ENCODE measurements at regions not wholly inside any gene's neighbourhood (a gene's known extent, or its start where the extent isn't known, plus 50 kb on each side); places are given as distances from the start of the nearest gene placed in this dataset.

GRCh38 chr12:107226126-107226525, 132.8 kb upstream of the CRY1 start:
- no peak for DNase-seq

- no peak for DNase-seq
Observed at GRCh38 chr12:107228076-107228475, 134.7 kb upstream of the CRY1 start.

DNA sequence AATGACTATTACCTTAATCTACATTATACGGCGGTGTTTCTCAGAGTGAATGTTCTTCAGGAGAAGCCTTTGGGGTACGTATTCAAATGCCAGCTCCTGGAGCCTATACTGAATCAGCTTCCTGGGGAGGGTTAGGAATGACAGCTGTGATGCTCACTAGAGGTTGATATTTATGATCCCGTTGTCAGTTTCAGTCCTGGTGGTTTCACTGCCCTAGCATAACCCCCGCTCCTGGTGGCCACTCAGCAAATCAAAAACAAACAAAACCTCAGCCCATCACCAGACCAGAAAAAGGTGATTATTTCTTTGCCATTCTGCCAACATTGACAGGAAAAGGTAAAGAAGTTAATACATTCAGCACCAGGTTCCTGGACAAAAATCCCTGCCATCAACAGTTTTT, 136.5 kb upstream of the CRY1 start:
- DNase-seq, result no peak

DNA sequence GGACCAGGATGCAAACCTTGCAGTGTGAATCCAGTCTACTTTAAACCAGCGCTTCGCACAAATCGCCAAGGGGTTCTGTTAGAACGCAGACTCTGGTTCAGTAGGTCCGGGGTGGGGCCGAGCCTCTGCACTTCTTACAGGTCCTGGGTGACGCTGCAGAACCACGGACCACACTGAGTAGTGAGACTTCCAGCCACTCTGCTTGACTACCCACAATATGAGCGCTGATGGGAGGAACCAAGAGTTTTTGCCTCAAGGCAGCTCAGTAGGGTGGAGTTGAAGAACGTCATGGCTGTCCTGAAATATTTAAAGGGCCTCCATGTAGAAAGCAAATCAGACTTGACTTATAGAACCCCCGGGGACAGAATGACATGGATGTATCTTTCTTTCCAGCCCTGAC, 138.0 kb upstream of the CRY1 start:
- no peak for DNase-seq

- DNase-seq, result no peak
Observed at GRCh38 chr12:107233551-107233950, 140.2 kb upstream of the CRY1 start.

GRCh38 chr12:107235600-107235999, 142.3 kb upstream of the CRY1 start:
- DNase-seq, result no peak

- DNase-seq, result no peak
Observed at GRCh38 chr12:107236824-107237511, 143.6 kb upstream of the CRY1 start.

- DNase-seq, result no peak
Observed at GRCh38 chr12:107238296-107238695, 144.9 kb upstream of the CRY1 start.

DNA sequence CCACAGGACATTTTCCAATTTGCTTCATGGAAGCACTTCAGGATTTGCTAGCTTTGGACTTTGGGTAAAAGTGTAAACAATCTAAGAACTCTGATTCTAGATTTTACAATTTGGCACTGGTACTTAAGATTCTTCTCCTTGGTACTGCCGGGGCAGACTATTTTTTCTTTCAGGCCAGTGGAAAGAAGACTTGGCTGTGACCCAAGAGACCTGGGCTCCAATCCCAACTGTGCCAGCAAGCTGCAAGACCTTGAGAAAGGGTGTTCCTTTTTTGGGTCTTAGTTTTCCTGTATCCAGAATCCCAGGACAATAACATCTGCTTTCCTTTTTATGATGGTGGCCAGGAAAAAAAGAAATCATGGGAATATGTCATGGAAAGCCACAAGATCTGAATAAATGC, 148.1 kb upstream of the CRY1 start:
- DNase-seq, result no peak

DNA sequence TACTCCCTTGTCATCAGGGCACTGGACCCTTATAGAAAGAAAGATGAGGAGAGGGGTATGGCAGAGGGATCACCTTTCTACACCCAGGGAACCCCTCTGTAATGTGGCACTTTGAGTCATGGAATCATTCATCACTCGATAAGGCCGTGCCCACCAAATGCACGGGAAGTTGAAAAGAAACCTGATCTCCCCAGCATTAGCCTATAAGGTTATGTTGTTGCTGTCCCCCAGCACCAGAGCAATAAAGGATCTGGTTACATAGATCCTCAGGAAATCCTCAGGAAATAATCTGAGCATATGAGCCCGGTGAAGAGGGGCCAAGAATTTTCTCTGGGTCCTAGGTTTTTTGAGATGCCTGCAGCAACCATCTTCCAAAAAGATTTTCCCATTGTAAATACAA, 148.8 kb upstream of the CRY1 start:
- DNase-seq, result no peak

DNA sequence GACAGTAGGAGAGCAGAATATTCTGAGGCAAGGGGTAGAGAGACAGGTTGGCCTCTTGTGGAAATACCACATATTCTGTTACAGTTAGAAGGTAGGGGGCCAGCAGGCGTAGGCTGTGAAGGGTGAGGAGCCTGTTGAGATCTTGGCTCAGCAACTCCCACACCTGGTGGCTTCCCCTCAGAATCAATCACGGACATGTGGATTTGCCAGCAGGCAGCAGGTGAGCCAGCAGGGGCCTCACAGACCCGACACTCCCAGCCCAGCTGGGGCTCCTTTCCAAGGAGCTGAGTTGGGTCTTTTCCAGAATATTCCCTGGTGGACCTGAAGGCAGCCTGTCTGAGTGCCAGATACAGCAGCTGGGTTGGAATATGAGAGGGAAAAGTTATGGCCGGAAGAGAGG, 150.0 kb upstream of the CRY1 start:
- DNase-seq, result no peak

- DNase-seq, result no peak
Observed at GRCh38 chr12:107244584-107244983, 151.2 kb upstream of the CRY1 start.

DNA sequence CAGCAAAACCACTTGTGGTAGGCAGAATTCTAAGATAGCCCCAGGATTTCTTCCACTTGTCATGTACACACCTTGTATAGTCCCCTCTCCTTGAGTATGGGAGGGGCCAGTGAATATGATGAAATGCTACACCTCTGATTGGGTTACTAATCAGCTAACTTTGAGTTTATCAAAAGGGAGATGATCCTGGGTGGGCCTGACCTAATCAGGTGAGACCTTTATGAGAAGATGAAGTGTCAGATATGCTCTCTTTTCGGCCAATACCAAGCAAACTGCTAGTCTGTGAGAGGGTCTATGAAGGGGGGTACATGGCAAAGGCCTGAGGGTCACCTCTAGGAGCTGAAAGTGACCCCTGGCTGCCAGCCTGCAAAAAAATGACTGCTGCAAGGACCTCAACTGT, 154.3 kb upstream of the CRY1 start:
- no peak for DNase-seq

- DNase-seq, result no peak
Observed at GRCh38 chr12:107248187-107248586, 154.8 kb upstream of the CRY1 start.

DNA sequence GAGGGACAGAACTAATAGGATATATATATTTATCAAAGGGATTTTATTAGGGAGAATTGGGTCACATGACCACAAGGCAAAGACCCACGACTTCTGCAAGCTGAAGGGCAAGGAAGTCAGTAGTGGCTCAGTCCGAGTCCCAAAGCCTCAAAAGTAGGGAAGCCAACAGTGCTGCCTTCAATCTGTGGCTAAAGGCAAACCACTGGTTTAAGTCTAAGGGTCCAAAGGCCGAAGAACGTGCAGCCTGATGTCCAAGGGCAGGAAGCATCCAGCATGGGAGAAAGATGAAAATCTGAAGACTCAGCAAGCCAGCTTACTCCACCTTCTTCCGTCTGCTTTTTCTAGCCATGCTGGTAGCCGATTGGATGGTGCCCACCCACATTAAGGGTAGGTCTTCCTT, 157.9 kb upstream of the CRY1 start:
- DNase-seq, result no peak

DNA sequence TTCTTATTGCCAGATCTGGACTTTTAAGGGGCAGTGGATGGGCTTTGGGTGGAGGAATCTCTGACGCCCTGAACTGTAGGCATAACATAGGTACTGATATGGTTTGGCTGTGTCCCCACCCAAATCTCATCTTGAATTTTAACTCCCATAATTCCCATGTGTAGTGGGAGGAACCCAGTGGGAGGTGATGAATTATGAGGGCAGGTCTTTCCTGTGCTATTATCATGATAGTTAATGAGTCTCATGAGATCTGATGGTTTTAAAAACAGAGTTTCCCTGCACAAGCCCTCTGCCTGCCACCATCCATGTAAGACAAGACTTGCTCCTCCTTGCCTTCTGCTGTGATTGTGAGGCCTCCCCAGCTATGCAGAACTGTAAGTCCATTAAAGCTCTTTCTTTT, 160.0 kb upstream of the CRY1 start:
- DNase-seq, result no peak

DNA sequence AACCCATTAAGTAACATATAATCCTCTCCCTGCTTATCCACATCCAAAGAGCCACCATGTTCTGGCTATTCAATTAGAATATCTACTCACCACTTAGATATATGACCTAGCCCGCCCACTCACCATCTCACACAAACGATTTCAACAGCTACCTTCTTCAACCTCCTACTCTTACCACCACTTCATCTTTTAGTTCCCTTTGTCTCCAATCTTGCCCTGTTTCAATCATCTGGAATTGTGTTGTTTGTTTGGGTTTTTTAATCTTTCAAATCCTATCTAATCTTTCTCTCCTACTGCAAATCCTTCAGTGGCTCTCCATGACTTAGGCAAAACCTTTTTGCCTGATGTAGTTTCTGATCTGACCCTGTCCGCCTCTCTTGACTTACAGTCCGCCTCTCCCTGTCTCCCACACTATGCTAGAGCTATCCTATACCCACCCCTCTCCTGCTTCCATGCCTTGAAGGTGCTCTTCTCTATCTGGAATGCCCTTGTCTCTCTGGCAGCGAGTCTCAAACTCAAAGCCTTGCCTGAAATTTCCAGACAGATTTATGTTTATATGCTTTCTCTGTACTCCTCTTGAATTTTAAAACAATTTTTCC, 161.0 kb upstream of the CRY1 start:
- DNase-seq, result no peak

DNA sequence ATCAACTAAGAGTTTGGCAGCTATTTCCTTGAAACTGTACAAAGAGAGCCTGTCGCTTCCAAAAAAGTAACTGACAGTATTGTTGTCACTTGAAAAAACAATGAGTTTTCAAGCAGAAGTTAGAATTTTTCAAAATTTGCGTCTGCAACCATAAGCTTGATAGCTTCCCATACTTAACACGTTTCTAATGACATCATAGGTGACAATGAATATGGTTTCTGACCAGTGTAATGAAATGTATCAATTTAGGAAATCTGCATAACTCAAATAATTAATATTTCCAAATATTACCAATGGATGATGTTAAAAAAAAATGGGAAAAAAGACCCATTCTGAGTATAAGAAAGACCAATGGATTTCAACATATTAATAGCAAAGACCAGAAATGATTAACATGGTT, 165.4 kb upstream of the CRY1 start:
- DNase-seq, result no peak

DNA sequence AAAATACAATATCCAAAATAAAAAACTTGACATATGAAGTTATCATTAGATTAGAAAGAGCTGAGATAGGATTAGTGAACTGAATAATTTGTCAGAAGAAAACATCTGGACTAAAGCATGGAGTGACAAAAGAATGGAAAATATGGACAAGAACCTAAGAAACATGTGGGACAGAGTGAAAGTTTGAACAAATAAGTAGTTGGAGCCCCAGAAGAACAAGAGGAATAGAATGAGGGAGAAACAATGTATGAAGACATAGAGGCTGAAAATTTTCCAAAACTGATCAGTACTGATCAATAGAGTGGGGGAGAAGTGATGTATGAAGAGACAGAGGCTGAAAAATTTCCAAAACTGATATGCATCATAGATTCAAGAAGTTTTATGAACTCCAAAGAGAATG, 170.6 kb upstream of the CRY1 start:
- no peak for DNase-seq

DNA sequence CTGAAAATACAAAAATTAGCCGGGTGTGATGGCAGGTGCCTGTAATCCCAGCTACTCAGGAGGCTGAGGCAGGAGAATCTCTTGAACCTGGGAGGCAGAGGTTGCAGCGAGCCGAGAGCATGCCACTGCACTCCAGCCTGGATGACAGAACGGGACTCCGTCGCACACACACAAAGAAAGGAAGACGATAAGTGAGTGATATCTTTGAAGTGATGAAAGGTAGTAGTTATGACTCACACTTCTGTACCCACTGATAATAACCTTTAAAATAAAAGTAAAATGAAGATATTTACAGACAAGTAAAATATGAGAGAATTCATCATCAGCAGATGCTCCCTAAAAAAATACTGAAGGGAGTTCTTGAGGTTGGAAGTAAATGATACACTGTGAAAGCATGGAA, 171.3 kb upstream of the CRY1 start:
- no peak for DNase-seq

GRCh38 chr12:107267604-107268003, 174.3 kb upstream of the CRY1 start:
- DNase-seq, result no peak

- DNase-seq, result no peak
Observed at GRCh38 chr12:107271523-107271922, 178.2 kb upstream of the CRY1 start.

DNA sequence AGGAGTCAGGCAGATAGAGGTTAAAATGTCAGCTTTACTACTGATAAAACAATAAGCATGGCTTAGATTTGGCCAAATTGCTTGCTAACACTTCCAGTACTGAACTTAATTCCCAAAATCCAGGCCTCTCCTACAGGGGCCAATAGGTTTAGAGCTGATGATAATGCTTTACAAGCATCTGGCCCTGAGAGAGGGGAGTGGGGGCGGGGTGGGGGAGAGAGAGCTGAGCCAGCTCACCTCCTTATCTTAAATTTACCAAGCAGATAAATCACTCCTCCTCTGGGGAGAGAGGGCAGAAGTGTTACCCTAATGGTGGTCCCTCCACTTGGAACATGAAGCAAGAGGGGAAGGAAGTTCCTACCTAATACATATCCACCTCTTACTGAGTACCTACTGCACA, 182.2 kb upstream of the CRY1 start:
- DNase-seq, result no peak

DNA sequence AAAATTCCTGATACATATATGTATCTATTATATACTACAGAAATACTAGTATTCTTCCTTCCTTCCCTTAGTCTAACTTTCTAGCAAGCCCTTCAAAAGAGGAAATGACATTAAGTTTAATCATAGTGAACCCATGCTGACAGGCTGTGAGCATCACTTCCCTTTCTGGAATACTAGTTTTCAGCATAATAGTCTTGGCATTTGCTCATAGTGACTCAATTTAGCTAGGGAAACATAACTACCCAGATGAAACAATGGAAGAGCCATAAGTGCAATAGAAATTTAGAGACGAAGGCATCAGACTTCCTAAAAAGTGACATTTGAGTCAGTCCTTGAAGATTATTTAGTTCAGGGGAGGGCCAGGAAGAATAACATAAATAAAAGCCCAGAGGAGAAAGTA, 184.5 kb upstream of the CRY1 start:
- DNase-seq, result no peak

DNA sequence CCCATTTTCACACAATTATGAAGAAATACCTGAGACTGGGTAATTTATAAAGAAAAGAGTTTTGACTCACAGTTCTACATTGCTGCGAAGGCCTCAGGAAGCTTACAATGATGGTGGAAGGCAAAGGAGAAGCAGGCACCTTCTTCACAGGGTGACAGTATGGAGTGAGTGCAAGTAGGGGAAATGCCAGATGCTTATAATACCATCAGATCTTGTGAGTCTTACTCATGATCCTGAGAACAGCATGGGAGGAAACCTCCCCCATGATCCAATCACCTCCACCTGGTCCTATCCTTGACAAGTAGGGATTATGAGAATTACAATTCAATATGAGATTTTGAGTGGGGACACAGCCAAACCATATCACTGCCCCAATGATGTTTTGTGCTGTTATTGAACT, 189.3 kb upstream of the CRY1 start:
- DNase-seq, result no peak
